Stimulated activated CD8-positive, alpha-beta memory T cell treated with anti-CD3 and anti-CD28 coated beads, Interleukin-4, amount 100 ng/mL, for 48 hours (primary cell): ENCODE measurements at regions not wholly inside any gene's neighbourhood (a gene's known extent, or its start where the extent isn't known, plus 50 kb on each side); places are given as distances from the start of the nearest gene placed in this dataset.
"Not testable (repeated sequence)": the region's sequence is repeated elsewhere in the genome, so short reads cannot be mapped to it uniquely, and the experiment has no call there.

Source experiments
- DNase-seq: peaks from one replicate; pipeline ENCODE4 v3.0.0-alpha.2; 2020

GRCh38 chr9:30107134-30107533 lies 2277.3 kb upstream of the ACO1 start:
- not testable (repeated sequence) for DNase-seq

- DNase-seq, result no peak
These were observed 2267.7 kb upstream of the ACO1 start for GRCh38 chr9:30116673-30117217.

- no peak for DNase-seq
These were observed 2263.8 kb upstream of the ACO1 start for GRCh38 chr9:30120666-30121065.

GRCh38 chr9:30121611-30122010 lies 2262.8 kb upstream of the ACO1 start:
- DNase-seq, result no peak

GRCh38 chr9:30125881-30126280 lies 2258.6 kb upstream of the ACO1 start:
- DNase-seq, result no peak

GRCh38 chr9:30127371-30127770 lies 2257.1 kb upstream of the ACO1 start:
- DNase-seq, result no peak

- no peak for DNase-seq
These were observed 2244.0 kb upstream of the ACO1 start for GRCh38 chr9:30140407-30140806.

GRCh38 chr9:30160570-30160969 lies 2223.9 kb upstream of the ACO1 start:
- DNase-seq, result no peak

- no peak for DNase-seq
These were observed 2212.2 kb upstream of the ACO1 start for GRCh38 chr9:30172206-30172605.

GRCh38 chr9:30178610-30179009 lies 2205.8 kb upstream of the ACO1 start:
- no peak for DNase-seq

- no peak for DNase-seq
These were observed 2191.0 kb upstream of the ACO1 start for GRCh38 chr9:30193421-30193820.

- no peak for DNase-seq
These were observed 2187.5 kb upstream of the ACO1 start for GRCh38 chr9:30196941-30197340.

- DNase-seq, result no peak
These were observed 2187.0 kb upstream of the ACO1 start for GRCh38 chr9:30197453-30197852.

- no peak for DNase-seq
These were observed 2186.5 kb upstream of the ACO1 start for GRCh38 chr9:30197954-30198353.

GRCh38 chr9:30198463-30199309 lies 2185.8 kb upstream of the ACO1 start:
- no peak for DNase-seq

GRCh38 chr9:30201024-30201423 lies 2183.4 kb upstream of the ACO1 start:
- DNase-seq, result no peak

GRCh38 chr9:30235068-30235467 lies 2149.4 kb upstream of the ACO1 start:
- no peak for DNase-seq

- no peak for DNase-seq
These were observed 2148.9 kb upstream of the ACO1 start for GRCh38 chr9:30235564-30235963.

GRCh38 chr9:30239878-30240277 lies 2144.6 kb upstream of the ACO1 start:
- no peak for DNase-seq

- DNase-seq, result no peak
These were observed 2141.0 kb upstream of the ACO1 start for GRCh38 chr9:30243467-30243866.

GRCh38 chr9:30244877-30245276 lies 2139.6 kb upstream of the ACO1 start:
- no peak for DNase-seq

- DNase-seq, result no peak
These were observed 2133.6 kb upstream of the ACO1 start for GRCh38 chr9:30250872-30251271.

- no peak for DNase-seq
These were observed 2126.3 kb upstream of the ACO1 start for GRCh38 chr9:30258094-30258493.

- DNase-seq, result no peak
These were observed 2104.1 kb upstream of the ACO1 start for GRCh38 chr9:30280229-30280900.
